ENCODE measurements at regions not wholly inside any gene's neighbourhood (a gene's known extent, or its start where the extent isn't known, plus 50 kb on each side); places are given as distances from the start of the nearest gene placed in this dataset.

DNA sequence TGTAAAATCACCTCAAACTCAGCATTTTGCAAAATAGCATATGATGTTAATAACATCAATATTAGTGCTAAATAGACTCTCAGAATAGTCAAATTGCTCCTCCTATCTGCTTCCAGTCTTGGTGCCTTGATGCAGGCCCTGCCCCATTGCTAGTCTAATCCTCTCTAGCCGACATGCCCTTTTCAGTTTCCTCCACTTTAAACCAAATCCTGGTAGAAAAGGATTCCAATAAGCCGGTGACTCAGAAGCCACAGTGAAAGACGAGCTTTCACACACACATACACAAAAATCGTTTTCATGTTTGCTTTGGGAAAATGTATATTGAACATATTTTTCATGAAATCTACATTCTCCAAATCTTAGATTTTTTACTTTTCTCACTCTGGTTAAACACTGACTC is 203.1 kb downstream of the LMBRD1 start:
- DNase-seq (ENCODE audit: low read depth in 1 of 2, low spot score in 2 of 2) (no peak), FAIRE-seq (no peak)
- POLR2A ChIA-PET (ENCODE audit: partially characterized antibody), result no interaction called here
- no peaks in the 10 kb centered on the region for H3K79me1 ChIP-seq (ENCODE audit: low read depth, low read length)
- no peak overlapping the region for H4K5ac ChIP-seq (ENCODE audit: insufficient read length, low read depth, low read length)
- H2BK5ac ChIP-seq (ENCODE audit: low read depth, low read length), result no peak overlapping the region
- no peak overlapping the region for H4K8ac ChIP-seq (ENCODE audit: extremely low read depth, insufficient read depth, low read length)
- no peak overlapping the region for H3K4me2 ChIP-seq (ENCODE audit: insufficient read depth in 1 of 2, low read depth in 2 of 2, low read length in 2 of 2)
- no peaks in the 10 kb centered on the region for H3K27me3 ChIP-seq (replicated peaks in 1 of 4; ENCODE audit: control insufficient read depth in 3 of 4, extremely low read depth in 1 of 4, insufficient read depth in 3 of 4, low read length in 3 of 4)
- no peaks in the 10 kb centered on the region for H4K20me1 ChIP-seq (replicated peaks in 1 of 2; ENCODE audit: control insufficient read depth in 1 of 2, insufficient read depth in 2 of 2, low read length in 2 of 2)
- H2BK12ac ChIP-seq (ENCODE audit: low read depth, low read length), result no peak overlapping the region
- H3K36me3 ChIP-seq (ENCODE audit: control insufficient read depth in 2 of 4, insufficient read depth in 4 of 4, low read length in 3 of 4), result no peaks in the 10 kb centered on the region
- H3K9ac ChIP-seq (replicated peaks in 1 of 4; ENCODE audit: extremely low read depth in 1 of 4, low read depth in 3 of 4, low read length in 3 of 4), result no peak overlapping the region
- H3K18ac ChIP-seq (ENCODE audit: extremely low read depth, low read length), result no peak overlapping the region
- no peaks in the 10 kb centered on the region for H3K9me3 ChIP-seq (ENCODE audit: insufficient read depth in 2 of 2, low read depth in 1 of 2, low read length in 1 of 2)
- CTCF ChIA-PET (ENCODE audit: partially characterized antibody), result no interaction called here
- no peaks in the 10 kb centered on the region for H3K4me1 ChIP-seq (replicated peaks in 1 of 4; ENCODE audit: control insufficient read depth in 3 of 4, insufficient read depth in 4 of 4, low read length in 3 of 4)
- H2AK5ac ChIP-seq (ENCODE audit: low read depth, low read length), result no peak overlapping the region
- no peaks in the 10 kb centered on the region for H3K79me2 ChIP-seq (ENCODE audit: control insufficient read depth in 1 of 2, insufficient read depth in 2 of 2, low read length in 2 of 2)
- no peak overlapping the region for H3K4me3 ChIP-seq (ENCODE audit: extremely low read depth in 1 of 4, insufficient read depth in 2 of 4, low read depth in 3 of 4, low read length in 4 of 4)
- H2BK120ac ChIP-seq (replicated peaks; ENCODE audit: low read depth, low read length), result no peak overlapping the region
- H2BK20ac ChIP-seq (ENCODE audit: low read length), result no peak overlapping the region
- H4K91ac ChIP-seq (replicated peaks; ENCODE audit: insufficient read length, low read length), result no peak overlapping the region
- no peak overlapping the region for H3K56ac ChIP-seq (replicated peaks; ENCODE audit: insufficient read length, low read depth, low read length)
- H3K4ac ChIP-seq (replicated peaks; ENCODE audit: insufficient read length, low read depth, low read length), result no peak overlapping the region
- no peaks in the 10 kb centered on the region for H3K23me2 ChIP-seq (ENCODE audit: low read depth, low read length)
- WGBS, 2 experiments (ENCODE audit: extremely low coverage in 1 of 2, insufficient coverage in 1 of 2, insufficient read length in 1 of 2, insufficient replicate concordance in 2 of 2, low coverage in 1 of 2, low lambda C conversion rate in 2 of 2, missing lambda C conversion rate in 1 of 2), result 79% methylated on average over 4 of the region's 4 CpGs; no CpG with 5 or more reads in 1 of the 2 experiments
- H2AFZ ChIP-seq (ENCODE audit: low read length), result no peak overlapping the region
- no peak overlapping the region for H3K23ac ChIP-seq (ENCODE audit: insufficient read length)
- H3K27ac ChIP-seq (ENCODE audit: low read depth, low read length), result no peak overlapping the region
- H3K14ac ChIP-seq (ENCODE audit: insufficient read length), result no peak overlapping the region
- H2BK15ac ChIP-seq (ENCODE audit: low read length), result no peak overlapping the region
- TF ChIP-seq JUND (IDR thresholded peaks at IDR 0.05; ENCODE audit: low read length) (no peak), TEAD4 (IDR thresholded peaks at IDR 0.05; ENCODE audit: low read depth, low read length) (no peak), ASH2L (IDR thresholded peaks at IDR 0.05; ENCODE audit: low read length) (no peak), BACH1 (IDR thresholded peaks at IDR 0.05; ENCODE audit: low read length) (no peak), TAF7 (optimal IDR thresholded peaks at IDR 0.05; ENCODE audit: borderline replicate concordance, low read depth, low read length) (no peak), KDM1A (IDR thresholded peaks at IDR 0.05; ENCODE audit: borderline replicate concordance, low read length) (no peak), BRCA1 (IDR thresholded peaks at IDR 0.05; ENCODE audit: low read depth, low read length) (no peak), JUN (IDR thresholded peaks at IDR 0.05; ENCODE audit: low read depth, low read length) (no peak), POLR2AphosphoS5 (IDR thresholded peaks at IDR 0.05; ENCODE audit: low read depth, low read length) (no peak), EGR1 (IDR thresholded peaks at IDR 0.05; ENCODE audit: borderline replicate concordance, low read depth, low read length) (no peak), GTF2F1 (IDR thresholded peaks at IDR 0.05; ENCODE audit: borderline replicate concordance, low read depth, low read length) (no peak)
- TF ChIP-seq, protein P1, sequence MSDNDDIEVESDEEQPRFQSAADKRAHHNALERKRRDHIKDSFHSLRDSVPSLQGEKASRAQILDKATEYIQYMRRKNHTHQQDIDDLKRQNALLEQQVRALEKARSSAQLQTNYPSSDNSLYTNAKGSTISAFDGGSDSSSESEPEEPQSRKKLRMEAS (IDR thresholded peaks at IDR 0.05), result no peak
- TF ChIP-seq, protein P2, sequence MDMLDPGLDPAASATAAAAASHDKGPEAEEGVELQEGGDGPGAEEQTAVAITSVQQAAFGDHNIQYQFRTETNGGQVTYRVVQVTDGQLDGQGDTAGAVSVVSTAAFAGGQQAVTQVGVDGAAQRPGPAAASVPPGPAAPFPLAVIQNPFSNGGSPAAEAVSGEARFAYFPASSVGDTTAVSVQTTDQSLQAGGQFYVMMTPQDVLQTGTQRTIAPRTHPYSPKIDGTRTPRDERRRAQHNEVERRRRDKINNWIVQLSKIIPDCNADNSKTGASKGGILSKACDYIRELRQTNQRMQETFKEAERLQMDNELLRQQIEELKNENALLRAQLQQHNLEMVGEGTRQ (IDR thresholded peaks at IDR 0.05; ENCODE audit: low read length), result no peak
- TF ChIP-seq, protein P3, sequence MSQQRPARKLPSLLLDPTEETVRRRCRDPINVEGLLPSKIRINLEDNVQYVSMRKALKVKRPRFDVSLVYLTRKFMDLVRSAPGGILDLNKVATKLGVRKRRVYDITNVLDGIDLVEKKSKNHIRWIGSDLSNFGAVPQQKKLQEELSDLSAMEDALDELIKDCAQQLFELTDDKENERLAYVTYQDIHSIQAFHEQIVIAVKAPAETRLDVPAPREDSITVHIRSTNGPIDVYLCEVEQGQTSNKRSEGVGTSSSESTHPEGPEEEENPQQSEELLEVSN (IDR thresholded peaks at IDR 0.05), result no peak
